ENCODE measurements at regions not wholly inside any gene's neighbourhood (a gene's known extent, or its start where the extent isn't known, plus 50 kb on each side); places are given as distances from the start of the nearest gene placed in this dataset.

DNA sequence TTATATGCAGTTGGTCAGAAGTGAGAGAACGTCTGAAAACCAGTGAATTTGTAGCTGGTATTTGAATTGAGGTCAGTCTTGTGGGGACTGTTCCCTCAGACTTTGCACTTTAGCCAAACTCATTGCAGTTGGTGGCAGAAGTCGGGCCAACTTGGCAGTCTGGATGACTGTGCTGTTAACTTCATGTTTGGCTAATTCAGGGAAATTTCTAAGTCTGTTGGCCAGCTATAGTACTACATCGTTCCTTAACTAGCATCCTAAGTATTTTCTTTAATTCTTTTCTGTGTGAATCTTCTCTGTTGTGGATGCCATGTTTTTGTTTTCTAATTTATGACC is 806.8 kb upstream of the GCFC2 start:
- H3K27me3 ChIP-seq (ENCODE audit: insufficient read depth, low read length) = no peaks in the 10 kb centered on the region
- H3K9me3 ChIP-seq (ENCODE audit: control insufficient read depth in 1 of 2, insufficient read depth in 1 of 2, low read depth in 1 of 2, low read length in 2 of 2) = peaks cover 3 to 17% of the 10 kb centered on the region in 2 experiments; a peak in 2 of 4 replicates
- H3K9ac ChIP-seq (ENCODE audit: low read length) = no peak overlapping the region
- H3K9me2 ChIP-seq (ENCODE audit: insufficient read depth) = no peaks in the 10 kb centered on the region
- no peak overlapping the region for H3K27ac ChIP-seq (ENCODE audit: low read depth, low read length)
- no peak overlapping the region for H2AFZ ChIP-seq (ENCODE audit: low read depth, low read length, poor library complexity, severe bottlenecking)
- ChIA-PET CTCF (no interaction called here), POLR2A (no interaction called here), RAD21 (ENCODE audit: low non-redundant PET in 1 of 2, low total read pairs in 2 of 2, uncharacterized antibody in 2 of 2, unreplicated experiment in 2 of 2) (no interaction called here)
- H3K79me2 ChIP-seq (ENCODE audit: insufficient read depth, low read length) = no peaks in the 10 kb centered on the region
- H3K4me2 ChIP-seq (ENCODE audit: low read length) = no peak overlapping the region
- H4K20me1 ChIP-seq (ENCODE audit: insufficient read depth) = no peaks in the 10 kb centered on the region
- TF ChIP-seq EZH2 (IDR thresholded peaks at IDR 0.05) = no peak
- TF ChIP-seq, protein P1, sequence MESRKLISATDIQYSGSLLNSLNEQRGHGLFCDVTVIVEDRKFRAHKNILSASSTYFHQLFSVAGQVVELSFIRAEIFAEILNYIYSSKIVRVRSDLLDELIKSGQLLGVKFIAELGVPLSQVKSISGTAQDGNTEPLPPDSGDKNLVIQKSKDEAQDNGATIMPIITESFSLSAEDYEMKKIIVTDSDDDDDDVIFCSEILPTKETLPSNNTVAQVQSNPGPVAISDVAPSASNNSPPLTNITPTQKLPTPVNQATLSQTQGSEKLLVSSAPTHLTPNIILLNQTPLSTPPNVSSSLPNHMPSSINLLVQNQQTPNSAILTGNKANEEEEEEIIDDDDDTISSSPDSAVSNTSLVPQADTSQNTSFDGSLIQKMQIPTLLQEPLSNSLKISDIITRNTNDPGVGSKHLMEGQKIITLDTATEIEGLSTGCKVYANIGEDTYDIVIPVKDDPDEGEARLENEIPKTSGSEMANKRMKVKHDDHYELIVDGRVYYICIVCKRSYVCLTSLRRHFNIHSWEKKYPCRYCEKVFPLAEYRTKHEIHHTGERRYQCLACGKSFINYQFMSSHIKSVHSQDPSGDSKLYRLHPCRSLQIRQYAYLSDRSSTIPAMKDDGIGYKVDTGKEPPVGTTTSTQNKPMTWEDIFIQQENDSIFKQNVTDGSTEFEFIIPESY (IDR thresholded peaks at IDR 0.05; ENCODE audit: extremely low read depth, insufficient replicate concordance, low read length) = no peak
- TF ChIP-seq, protein P2, sequence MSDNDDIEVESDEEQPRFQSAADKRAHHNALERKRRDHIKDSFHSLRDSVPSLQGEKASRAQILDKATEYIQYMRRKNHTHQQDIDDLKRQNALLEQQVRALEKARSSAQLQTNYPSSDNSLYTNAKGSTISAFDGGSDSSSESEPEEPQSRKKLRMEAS (IDR thresholded peaks at IDR 0.05) = no peak
- TF ChIP-seq RAD21 (IDR thresholded peaks at IDR 0.05; ENCODE audit: low read depth) = no peak
- no peak for TF ChIP-seq FOSL1 (IDR thresholded peaks at IDR 0.05; ENCODE audit: low read depth)
- no peak for TF ChIP-seq POLR2A (IDR thresholded peaks at IDR 0.05; ENCODE audit: borderline replicate concordance, extremely low read depth, insufficient read depth, insufficient read length)
- no peak for TF ChIP-seq EZH2phosphoT487 (IDR thresholded peaks at IDR 0.05; ENCODE audit: borderline replicate concordance)
- TF ChIP-seq, protein P3, sequence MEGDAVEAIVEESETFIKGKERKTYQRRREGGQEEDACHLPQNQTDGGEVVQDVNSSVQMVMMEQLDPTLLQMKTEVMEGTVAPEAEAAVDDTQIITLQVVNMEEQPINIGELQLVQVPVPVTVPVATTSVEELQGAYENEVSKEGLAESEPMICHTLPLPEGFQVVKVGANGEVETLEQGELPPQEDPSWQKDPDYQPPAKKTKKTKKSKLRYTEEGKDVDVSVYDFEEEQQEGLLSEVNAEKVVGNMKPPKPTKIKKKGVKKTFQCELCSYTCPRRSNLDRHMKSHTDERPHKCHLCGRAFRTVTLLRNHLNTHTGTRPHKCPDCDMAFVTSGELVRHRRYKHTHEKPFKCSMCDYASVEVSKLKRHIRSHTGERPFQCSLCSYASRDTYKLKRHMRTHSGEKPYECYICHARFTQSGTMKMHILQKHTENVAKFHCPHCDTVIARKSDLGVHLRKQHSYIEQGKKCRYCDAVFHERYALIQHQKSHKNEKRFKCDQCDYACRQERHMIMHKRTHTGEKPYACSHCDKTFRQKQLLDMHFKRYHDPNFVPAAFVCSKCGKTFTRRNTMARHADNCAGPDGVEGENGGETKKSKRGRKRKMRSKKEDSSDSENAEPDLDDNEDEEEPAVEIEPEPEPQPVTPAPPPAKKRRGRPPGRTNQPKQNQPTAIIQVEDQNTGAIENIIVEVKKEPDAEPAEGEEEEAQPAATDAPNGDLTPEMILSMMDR (IDR thresholded peaks at IDR 0.05 in 2 of 3, conservative IDR thresholded peaks at IDR 0.05 in 1 of 3; ENCODE audit: borderline replicate concordance in 1 of 3, insufficient read depth in 1 of 3, low read depth in 2 of 3, low read length in 2 of 3) = no peak
- TF ChIP-seq ZFX (IDR thresholded peaks at IDR 0.05) = no peak
- TF ChIP-seq TCF7L2 (IDR thresholded peaks at IDR 0.05; ENCODE audit: borderline replicate concordance, extremely low read depth, insufficient read depth, insufficient read length) = no peak
- TF ChIP-seq CEBPB (IDR thresholded peaks at IDR 0.05; ENCODE audit: low read depth) = no peak
- TF ChIP-seq POLR2AphosphoS5 (IDR thresholded peaks at IDR 0.05; ENCODE audit: low read depth, low read length) = no peak
- no peak for TF ChIP-seq EGR1 (IDR thresholded peaks at IDR 0.05; ENCODE audit: low read depth)
- no peak for TF ChIP-seq SIN3A (IDR thresholded peaks at IDR 0.05; ENCODE audit: low read depth)
- TF ChIP-seq, protein P4, sequence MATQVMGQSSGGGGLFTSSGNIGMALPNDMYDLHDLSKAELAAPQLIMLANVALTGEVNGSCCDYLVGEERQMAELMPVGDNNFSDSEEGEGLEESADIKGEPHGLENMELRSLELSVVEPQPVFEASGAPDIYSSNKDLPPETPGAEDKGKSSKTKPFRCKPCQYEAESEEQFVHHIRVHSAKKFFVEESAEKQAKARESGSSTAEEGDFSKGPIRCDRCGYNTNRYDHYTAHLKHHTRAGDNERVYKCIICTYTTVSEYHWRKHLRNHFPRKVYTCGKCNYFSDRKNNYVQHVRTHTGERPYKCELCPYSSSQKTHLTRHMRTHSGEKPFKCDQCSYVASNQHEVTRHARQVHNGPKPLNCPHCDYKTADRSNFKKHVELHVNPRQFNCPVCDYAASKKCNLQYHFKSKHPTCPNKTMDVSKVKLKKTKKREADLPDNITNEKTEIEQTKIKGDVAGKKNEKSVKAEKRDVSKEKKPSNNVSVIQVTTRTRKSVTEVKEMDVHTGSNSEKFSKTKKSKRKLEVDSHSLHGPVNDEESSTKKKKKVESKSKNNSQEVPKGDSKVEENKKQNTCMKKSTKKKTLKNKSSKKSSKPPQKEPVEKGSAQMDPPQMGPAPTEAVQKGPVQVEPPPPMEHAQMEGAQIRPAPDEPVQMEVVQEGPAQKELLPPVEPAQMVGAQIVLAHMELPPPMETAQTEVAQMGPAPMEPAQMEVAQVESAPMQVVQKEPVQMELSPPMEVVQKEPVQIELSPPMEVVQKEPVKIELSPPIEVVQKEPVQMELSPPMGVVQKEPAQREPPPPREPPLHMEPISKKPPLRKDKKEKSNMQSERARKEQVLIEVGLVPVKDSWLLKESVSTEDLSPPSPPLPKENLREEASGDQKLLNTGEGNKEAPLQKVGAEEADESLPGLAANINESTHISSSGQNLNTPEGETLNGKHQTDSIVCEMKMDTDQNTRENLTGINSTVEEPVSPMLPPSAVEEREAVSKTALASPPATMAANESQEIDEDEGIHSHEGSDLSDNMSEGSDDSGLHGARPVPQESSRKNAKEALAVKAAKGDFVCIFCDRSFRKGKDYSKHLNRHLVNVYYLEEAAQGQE (IDR thresholded peaks at IDR 0.05; ENCODE audit: low read depth) = no peak
- no peak for TF ChIP-seq YY1 (IDR thresholded peaks at IDR 0.05; ENCODE audit: extremely low read depth, insufficient replicate concordance, low read depth, low read length)
- TF ChIP-seq, protein P5, sequence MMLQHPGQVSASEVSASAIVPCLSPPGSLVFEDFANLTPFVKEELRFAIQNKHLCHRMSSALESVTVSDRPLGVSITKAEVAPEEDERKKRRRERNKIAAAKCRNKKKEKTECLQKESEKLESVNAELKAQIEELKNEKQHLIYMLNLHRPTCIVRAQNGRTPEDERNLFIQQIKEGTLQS (IDR thresholded peaks at IDR 0.05) = no peak
- TF ChIP-seq ELF1 (IDR thresholded peaks at IDR 0.05; ENCODE audit: borderline replicate concordance, low read depth) = no peak
- no peak for TF ChIP-seq SP1 (IDR thresholded peaks at IDR 0.05; ENCODE audit: low read depth)
- no TSS peak for BruUV-seq (replicated peaks)
- no peaks in the 10 kb centered on the region for H3K36me3 ChIP-seq (ENCODE audit: control insufficient read depth in 1 of 2, insufficient read depth in 2 of 2, low read length in 2 of 2)
- no peak for ATAC-seq
- DNase-seq (ENCODE audit: low read depth, low spot score) = no peak
- intact Hi-C loops (cut with micrococcal nuclease) = no loop called here
- no peaks in the 10 kb centered on the region for H3K4me1 ChIP-seq (ENCODE audit: control insufficient read depth in 1 of 2, insufficient read depth in 2 of 2, low read length in 2 of 2)
- H3K4me3 ChIP-seq (replicated peaks in 1 of 2; ENCODE audit: low read depth in 1 of 2, low read length in 2 of 2) = no peak overlapping the region
